ENCODE measurements at regions not wholly inside any gene's neighbourhood (a gene's known extent, or its start where the extent isn't known, plus 50 kb on each side); places are given as distances from the start of the nearest gene placed in this dataset.

DNA sequence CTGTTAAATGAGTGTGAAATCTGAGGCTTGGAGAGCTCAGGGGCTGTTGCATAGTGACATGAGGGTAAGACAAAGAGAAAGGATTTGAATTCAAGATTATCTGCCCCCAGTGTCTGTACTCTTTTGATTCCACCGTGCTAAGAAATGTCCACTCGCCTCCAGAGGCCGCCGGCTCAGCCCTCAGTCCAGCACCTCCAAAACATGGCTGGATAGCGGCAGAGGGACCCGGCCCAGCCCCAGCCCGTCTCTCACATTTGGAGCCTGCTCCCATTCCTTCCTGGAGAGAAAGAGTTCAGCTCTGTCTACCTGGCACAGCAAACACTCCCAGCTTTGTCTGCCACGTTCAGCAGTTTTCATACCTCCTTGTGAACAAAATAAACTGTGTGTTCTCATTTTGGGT is 84.8 kb upstream of the IQSEC1 start:
- Histone ChIP-seq H2AK9ac (replicated peaks; ENCODE audit: low read depth, low read length, poor library complexity) (no peak overlapping the region), H4K91ac (ENCODE audit: insufficient read depth, low read depth, low read length) (no peak overlapping the region), H3K27me3 (ENCODE audit: control insufficient read depth, insufficient read depth, low read length) (peaks cover 2% of the 10 kb centered on the region; the same call in 1 of the 2 replicates), H2AFZ (replicated peaks; ENCODE audit: low read length, poor library complexity) (no peak overlapping the region), H3K56ac (ENCODE audit: extremely low read depth, insufficient read depth, low read length) (no peak overlapping the region), H2AK5ac (ENCODE audit: low read depth, low read length) (no peak overlapping the region), H2BK15ac (ENCODE audit: low read depth, low read length) (no peak overlapping the region), H2BK120ac (ENCODE audit: low read depth, low read length) (no peak overlapping the region), H3K27ac (ENCODE audit: insufficient read depth, low read length) (no peak overlapping the region), H3K9me3 (ENCODE audit: control insufficient read depth, insufficient read depth, low read length) (no peaks in the 10 kb centered on the region; the same call in 1 of the 2 replicates), H4K5ac (ENCODE audit: low read depth, low read length) (no peak overlapping the region), H3K14ac (replicated peaks; ENCODE audit: low read depth, low read length) (no peak overlapping the region), H3K36me3 (ENCODE audit: control insufficient read depth, insufficient read depth, low read length) (no peaks in the 10 kb centered on the region), H3K4me3 (ENCODE audit: insufficient read depth, low read depth, low read length) (no peak overlapping the region), H4K8ac (ENCODE audit: low read depth in 2 of 2, low read length in 2 of 2) (no peak overlapping the region), H3K4me2 (ENCODE audit: low read depth, low read length) (no peak overlapping the region), H3K23ac (ENCODE audit: low read depth, low read length) (no peak overlapping the region), H3K4ac (ENCODE audit: low read depth, low read length) (no peak overlapping the region), H3K4me1 (ENCODE audit: control insufficient read depth, insufficient read depth, low read length) (no peaks in the 10 kb centered on the region), H4K20me1 (ENCODE audit: insufficient read depth, low read length) (no peaks in the 10 kb centered on the region), H3K18ac (ENCODE audit: low read depth, low read length) (no peak overlapping the region), H3K79me1 (ENCODE audit: low read depth in 1 of 2, low read length in 2 of 2) (no peaks in the 10 kb centered on the region), H2BK20ac (ENCODE audit: low read depth, low read length) (no peak overlapping the region), H3K9me1 (ENCODE audit: insufficient read depth, low read length) (no peaks in the 10 kb centered on the region), H2BK5ac (ENCODE audit: low read depth, low read length, poor library complexity, severe bottlenecking) (no peak overlapping the region), H3K9ac (ENCODE audit: low read depth, low read length) (no peak overlapping the region)
- intact Hi-C loops (cut with micrococcal nuclease) (no loop called here), dilution Hi-C loops (cut with HindIII; ENCODE audit: low sequenced_read_pairs, unreplicated experiment) (no loop called here), in situ Hi-C loops (cut with MboI; ENCODE audit: low sequenced_read_pairs) (no loop called here)
- DNase-seq (no peak), ATAC-seq (ENCODE audit: low read depth) (no peak)
- TF ChIP-seq FOS (IDR thresholded peaks at IDR 0.05; ENCODE audit: low read depth, low read length): no peak
- TF ChIP-seq RAD21 (IDR thresholded peaks at IDR 0.05; ENCODE audit: low read length): no peak
- no peak for TF ChIP-seq NFE2L2 (IDR thresholded peaks at IDR 0.05; ENCODE audit: low read depth, low read length)
- ChIA-PET CTCF (no interaction called here), POLR2A (ENCODE audit: unreplicated experiment) (no interaction called here)
- no TSS peak for BruUV-seq (replicated peaks)
- 68% methylated on average over 4 of the region's 8 CpGs; no CpG with 5 or more reads in 1 of the 2 experiments for WGBS, 2 experiments (ENCODE audit: extremely low coverage in 2 of 2, insufficient read length in 1 of 2)
